ENCODE measurements at regions not wholly inside any gene's neighbourhood (a gene's known extent, or its start where the extent isn't known, plus 50 kb on each side); places are given as distances from the start of the nearest gene placed in this dataset.

- TF ChIP-seq CTCF (IDR thresholded peaks at IDR 0.05; ENCODE audit: poor library complexity) (no peak), EZH2 (IDR thresholded peaks at IDR 0.05; ENCODE audit: borderline replicate concordance) (no peak), EZH2phosphoT487 (IDR thresholded peaks at IDR 0.05; ENCODE audit: low read depth, severe bottlenecking, unreplicated experiment) (no peak)
These were observed 447.6 kb upstream of the B3GALT2 start for GRCh38 chr1:193633991-193634390.
